Activated CD4-positive, alpha-beta T cell treated with anti-CD3 and anti-CD28 coated beads, Interleukin-10, Interleukin-2, amounts not matched to agents 100 ng/mL and 50 ng/mL, durations not matched to agents 16 hours and 8 hours (primary cell): ENCODE measurements at regions not wholly inside any gene's neighbourhood (a gene's known extent, or its start where the extent isn't known, plus 50 kb on each side); places are given as distances from the start of the nearest gene placed in this dataset.
A peak's percentile ranks its signal among the peaks of the same experiment; 100 is the strongest.

Experiments
- DNase-seq: peaks from one replicate; pipeline ENCODE4 v3.0.0-alpha.2; 2020

DNA sequence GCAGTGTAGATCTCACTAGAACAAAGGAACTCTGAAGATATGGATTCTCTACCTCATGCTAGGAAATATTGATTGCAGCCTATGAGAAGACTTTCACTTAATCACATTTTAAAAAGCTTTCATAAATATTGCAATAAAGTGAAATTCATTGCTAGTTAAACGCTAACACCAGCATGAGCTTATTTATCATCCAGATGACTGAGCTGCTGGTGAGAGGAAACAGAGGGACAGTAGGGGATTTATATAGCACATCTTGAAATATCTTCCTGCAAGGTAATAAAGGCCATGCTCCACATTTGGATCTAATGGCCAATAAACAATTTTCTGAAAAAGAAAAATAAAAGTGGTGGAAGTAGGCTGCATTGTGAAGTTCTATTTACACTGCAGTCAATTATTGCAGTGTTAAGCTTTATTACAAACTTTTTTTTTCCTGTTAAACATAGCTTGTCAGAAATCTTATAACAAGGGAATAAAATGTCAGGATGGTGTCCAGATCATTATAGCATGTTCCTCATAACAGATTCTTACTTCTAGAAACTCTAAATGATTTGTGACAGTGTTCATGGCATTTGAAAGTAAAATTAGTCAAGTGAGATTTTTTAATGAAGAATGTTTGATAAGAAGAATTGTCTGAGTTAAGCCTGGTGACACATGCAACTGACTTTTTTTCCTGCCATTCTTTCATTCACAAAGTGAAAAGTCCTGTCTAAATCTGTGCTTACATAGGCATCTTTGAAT lies 342.6 kb downstream of the DMAC1 start:
- no peak for DNase-seq

DNA sequence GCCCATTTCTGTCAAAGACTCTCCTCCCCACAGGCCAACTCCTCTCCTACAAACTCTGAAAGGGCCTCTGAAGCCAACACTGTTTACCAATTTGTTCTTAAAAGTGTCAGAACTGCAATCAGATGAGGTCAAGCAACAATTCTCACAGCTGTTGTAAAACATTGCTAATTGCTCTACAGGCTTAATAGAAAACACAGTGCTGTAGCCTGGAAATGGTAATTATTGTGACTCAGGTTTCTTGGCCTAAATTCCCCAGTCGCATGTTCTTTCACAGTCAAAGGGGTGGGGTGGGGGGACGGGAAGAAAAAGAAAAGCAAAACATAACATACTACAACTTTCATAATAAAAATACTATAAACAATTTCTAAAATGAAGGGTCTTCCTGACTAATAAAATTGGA lies 343.2 kb downstream of the DMAC1 start:
- DNase-seq, result no peak

DNA sequence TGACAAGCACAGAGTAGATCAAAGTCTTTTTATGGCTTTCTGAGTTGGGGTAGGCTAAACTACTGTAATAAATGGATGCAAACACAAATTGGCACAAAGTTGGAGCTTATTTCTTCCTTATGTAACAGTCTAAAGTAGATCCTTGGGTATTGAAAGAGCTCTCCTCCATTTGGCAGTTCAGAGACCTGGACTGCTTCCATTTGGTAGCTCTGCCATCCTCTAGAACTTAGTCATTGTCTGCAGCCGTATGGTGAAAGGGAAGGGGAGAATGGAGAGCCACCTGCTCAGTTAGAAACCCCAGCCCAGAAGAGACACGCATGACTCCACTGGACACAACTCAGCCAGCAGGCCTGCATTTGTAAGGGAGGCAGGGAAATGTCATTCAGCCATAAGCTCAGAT lies 345.0 kb downstream of the DMAC1 start:
- no peak for DNase-seq

DNA sequence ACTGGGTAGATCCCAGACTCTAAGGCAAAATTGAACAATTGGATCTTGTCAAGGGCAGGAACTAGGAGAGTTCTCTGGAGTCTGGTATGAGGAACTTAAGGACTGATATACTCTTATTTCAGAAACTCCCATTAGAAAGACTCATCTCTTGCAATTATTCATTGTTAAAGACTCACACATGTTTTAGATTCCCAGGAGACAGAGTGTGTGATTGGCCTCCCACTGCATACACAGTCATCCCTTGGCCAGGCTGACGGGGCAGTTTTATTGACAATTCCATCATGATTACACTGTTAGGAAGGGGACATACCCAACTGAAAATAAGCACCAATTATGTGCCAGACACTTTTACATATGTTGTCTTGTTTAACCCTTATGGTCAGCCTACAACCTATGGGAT lies 347.2 kb downstream of the DMAC1 start:
- no peak for DNase-seq

- no peak for DNase-seq
Measured at GRCh38 chr9:7451062-7451461, 348.5 kb downstream of the DMAC1 start.

DNA sequence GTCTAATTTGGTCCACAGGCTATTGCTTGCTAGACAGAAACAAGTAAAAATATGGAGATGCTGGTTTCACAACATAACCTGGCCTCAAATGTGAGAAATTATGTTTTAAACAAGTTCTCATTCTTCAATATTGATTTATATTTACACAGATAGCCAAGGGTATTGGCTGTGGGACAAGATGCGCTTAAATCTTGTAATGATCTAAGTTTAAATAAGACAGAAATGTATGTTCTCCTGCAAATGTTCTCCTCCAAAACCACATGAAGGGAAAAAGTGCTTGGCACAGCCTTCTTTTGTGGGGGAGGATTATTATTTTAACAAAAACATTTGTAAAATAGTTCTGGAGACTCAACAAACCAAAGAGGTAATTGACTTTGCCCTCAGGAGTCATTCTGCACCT lies 356.0 kb downstream of the DMAC1 start:
- DNase-seq, result no peak

DNA sequence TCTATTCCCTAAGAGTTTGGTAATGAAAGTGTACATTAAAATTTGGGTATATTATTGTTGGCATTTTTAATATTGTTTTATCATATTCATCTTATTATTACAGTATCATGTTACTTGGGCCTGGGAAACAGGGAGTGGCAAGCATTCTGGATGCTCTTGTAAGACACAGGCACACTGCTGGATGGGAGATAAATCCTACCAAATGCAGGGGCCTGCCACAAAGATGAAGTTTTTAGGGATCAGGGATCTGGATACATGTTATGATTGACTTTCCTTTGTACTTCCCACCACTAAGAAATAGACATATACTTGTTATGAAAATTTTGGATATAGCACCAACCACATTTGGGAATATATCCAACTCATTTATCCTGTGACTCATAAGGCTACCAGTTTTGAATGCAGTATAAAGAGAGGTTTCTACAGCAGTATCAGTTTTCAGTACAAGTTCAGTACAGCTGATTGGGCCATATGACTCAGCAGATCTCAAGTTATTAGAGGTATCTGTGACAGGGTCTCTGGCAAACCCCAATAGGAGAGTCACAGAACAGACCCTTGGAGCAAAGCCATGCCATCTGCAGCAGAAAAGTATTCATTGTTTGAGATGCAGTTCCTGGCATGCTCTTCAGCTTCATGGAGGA lies 360.1 kb downstream of the DMAC1 start:
- DNase-seq, result no peak

DNA sequence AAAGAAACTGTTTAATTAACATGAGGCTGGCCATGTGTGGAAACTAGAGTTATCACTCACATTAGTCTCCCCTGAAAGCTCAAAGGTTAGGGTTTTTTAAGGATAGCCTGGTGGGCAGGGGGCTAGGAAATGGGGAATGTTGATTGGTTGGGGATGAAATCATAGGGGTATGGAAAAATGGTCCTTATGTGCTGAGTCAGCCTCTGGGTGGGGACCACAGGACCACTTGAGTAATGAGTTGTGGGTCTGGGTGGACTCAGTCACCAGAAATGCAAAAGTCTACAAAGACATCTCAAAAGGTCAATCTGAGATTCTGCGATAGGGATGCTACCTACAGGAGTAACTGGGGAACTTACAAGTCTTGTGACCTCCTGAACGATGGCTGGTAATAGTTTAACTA lies 362.8 kb downstream of the DMAC1 start:
- no peak for DNase-seq

GRCh38 chr9:7433508-7434292 lies 365.9 kb downstream of the DMAC1 start:
- no peak for DNase-seq

GRCh38 chr9:7432989-7433388 lies 366.6 kb downstream of the DMAC1 start:
- no peak for DNase-seq

DNA sequence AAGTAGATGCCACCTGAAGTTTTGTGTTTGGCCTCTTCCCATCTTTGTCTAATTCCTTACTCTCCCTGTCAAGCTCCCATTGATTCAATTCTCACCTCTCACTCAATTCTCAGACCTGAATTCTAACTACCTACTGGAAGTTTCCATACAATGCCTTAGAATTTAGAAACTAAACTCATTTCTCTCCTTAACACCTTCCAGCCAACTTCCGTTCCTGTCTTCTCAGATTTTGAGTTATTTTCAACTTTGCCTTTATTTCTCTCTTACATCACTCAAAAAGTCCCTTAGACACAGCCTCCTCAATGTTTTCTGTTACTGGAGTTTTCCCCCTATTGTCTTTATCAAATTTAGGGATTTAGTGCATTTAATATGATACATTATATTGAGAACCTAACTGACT lies 382.2 kb downstream of the DMAC1 start:
- peak; percentile 4 for DNase-seq

GRCh38 chr9:7415836-7416235 lies 383.7 kb downstream of the DMAC1 start:
- DNase-seq, result no peak

DNA sequence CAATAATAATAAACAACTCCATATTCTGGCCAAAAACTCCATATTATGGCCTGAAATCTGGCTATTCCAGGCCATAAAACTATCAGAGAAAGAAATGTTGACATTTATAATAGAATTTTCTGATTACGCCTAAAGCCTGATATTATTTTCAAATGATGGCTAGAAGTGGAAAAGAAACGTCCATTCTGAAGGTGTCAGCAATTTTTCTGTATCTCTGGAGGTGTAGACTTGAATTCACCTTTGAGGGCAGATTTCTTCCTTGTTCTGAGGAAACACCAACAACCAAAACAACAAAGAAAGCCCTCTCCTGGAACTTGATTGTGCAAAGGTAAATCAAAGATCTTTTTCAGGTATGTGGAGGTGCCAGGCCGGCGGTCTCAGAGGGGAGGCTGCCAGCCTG lies 390.7 kb downstream of the DMAC1 start:
- no peak for DNase-seq

DNA sequence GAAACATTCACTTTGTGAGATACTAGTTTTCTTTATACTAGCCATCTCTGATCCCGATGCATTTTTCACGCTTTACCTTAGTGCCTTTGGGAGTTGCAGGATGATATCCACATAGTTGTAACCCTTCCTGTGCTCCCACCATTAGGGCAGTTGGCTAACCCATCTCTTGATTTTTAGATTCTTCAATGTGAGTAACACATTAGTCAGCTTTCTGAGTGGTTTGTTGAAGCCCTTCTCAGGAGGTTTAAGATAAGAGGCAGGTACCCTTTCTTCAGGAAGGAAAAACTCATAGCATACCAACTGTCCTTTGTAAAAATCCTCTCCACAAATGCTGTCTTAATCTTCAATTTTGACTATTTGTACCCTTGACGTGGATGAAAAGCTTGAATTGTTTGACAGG lies 392.3 kb downstream of the DMAC1 start:
- no peak for DNase-seq

DNA sequence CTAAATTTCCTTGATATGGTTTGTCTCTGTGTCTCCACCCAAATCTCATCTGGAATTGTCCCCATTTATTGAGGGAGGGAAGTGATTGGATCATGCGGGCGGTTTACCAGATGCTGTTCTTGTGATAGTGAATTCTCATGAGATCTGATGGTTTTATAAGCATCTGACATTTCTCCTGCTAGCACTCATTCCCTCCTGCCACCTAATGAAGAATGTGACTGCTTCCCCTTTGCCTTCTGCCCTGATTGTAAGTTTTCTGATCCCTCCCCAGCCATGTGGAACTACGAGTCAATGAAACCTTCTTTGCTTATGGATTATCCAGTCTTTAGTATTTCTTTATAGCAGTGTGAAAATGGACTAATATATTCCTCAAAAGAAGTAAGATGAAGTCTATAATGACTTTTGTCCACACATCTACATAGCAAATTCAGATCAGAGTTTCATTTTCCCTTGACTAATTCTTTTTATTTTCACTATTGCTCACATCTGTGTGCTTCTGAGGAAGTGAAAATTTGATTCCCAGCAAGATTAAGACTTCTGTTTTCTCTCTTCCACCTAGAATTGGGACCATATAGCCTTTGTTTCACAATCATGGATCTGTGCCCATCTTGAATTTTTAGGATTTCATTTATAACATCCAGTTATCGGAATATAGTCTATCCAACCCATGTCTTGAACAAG lies 393.5 kb downstream of the DMAC1 start:
- peak; percentile 47 for DNase-seq

- no peak for DNase-seq
Measured at GRCh38 chr9:7403839-7404487, 395.6 kb downstream of the DMAC1 start.

DNA sequence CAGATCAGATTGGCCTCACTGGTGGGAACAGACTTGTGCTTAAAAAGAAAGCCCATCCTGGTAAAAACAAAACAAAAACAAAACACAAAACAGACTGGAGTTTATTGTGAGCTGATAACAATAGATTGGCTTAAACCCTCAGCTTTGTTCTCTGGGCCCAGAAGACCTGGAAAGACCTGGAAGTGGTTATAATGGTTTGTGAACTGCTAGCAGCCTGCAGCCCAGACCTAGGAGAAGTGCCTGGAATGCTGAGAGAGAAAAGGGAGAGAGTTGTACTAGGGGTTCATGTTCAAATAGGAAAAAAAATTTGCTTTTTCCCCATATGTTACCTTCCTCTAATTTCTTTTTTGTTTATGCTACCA lies 396.6 kb downstream of the DMAC1 start:
- no peak for DNase-seq

DNA sequence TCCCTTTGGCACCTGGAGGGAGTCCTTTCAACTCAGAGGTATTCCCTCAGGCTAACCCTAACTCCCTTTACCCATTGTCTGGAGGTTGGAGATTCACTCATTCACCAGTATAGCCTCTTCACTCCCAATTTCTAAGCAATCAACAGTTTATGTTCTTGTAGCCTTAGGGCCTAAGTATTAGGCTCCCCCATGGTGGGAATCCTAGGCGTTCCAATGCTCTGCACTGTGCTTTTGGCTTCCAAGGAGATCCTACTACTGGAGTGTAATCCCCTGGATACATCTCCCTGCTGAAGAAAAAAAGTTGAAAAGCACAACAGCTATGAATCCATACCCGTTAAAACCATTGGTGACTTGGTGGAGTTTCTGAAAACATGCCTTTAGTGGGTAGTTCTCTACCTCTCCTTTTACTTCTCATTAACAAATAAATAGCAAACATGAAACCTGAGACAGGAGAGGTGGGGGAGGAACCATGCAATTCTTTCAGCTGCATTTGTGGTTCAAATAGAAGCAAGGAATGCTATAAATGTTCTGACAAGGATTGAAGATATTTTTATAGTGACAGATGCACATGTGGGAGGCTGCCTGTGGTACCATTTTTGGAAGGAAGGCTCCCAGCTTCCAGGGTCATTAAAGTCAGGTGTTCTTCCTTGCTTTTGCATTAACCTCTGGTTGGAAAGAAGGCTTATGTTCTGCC lies 397.1 kb downstream of the DMAC1 start:
- DNase-seq, result no peak

DNA sequence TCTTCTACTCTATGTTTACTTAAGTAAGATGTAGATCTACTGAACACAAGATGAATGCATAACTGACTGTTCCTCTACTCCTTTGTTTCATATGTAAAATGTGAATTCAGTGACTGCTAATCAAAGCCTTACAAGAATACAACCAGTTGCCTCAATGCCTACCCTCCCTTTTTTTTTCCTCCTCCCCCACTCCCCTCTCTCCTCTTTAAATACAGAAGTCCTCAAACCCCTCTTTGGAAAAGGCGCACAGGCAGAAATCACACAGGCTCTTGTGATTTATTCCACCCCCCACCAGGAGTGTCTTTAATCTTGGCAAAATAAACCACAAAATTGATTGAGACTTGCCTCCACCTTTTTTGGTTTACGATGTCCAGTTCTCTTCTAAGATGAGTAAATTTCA lies 398.5 kb downstream of the DMAC1 start:
- no peak for DNase-seq

DNA sequence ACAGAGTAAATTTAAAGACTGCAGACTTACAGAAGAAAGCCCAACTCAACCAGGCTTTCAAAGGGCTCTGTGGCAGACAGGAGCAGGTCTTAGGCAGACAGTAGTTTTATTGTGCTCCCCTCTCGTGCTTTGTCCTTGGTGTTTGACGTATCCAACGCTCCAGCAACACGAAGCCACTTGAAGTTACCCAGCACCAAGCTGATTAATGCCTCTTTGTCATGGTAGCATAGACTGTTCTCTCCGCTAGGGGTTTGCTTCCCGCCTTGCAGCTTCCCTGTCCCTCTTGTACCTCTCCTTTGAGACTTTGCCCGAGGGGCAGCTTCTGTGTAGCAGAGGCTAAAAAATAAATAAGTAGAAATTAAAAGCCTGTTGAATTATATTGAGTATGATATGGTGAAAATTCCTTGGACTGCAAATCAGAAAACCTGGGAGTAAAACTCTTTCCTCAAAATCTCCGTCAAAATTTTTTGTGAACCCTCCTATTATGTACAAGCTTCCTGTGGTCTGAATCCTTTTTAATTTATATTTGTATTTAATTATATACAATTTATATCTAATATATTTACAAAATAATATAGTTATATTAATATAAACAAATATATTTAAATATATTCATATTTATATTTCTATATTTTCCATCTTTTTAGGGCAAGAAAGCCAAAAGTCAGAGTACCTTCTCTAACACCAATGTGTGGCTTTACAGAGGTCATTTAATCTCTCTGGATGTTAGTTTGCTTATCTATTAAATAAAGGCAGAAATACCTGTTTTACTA lies 405.4 kb downstream of the DMAC1 start:
- DNase-seq, result no peak

DNA sequence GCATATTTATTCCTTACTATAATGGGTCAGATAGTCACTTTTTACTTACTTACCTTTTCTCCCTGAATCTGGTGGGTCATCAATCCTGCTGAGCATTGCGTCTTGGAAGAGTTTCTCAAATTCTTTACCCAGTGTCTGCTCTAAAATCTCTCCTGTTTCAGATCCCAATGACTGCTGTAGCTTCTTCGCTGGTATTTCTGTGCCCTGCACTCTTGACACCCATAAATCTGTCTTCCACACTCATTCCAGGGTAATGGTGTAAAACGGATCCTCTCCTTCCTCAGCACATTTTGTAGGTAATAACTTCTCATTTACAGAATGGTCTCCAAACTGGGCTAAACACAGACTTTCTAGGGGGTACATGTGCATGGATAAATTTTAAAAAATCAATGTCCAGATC lies 407.4 kb downstream of the DMAC1 start:
- DNase-seq, result no peak

- no peak for DNase-seq
Measured at GRCh38 chr9:7388755-7389154, 410.8 kb downstream of the DMAC1 start.
